NCI-H2196 treated with DMSO at 0.1 percent for 48 hours (cell line): ENCODE measurements at regions not wholly inside any gene's neighbourhood (a gene's known extent, or its start where the extent isn't known, plus 50 kb on each side); places are given as distances from the start of the nearest gene placed in this dataset.
"Not testable (repeated sequence)": the region's sequence is repeated elsewhere in the genome, so short reads cannot be mapped to it uniquely, and the experiment has no call there.

Experiments used
- DNase-seq: peaks from one replicate; lab custom pipeline; 2025; ENCODE audit not compliant: unreplicated experiment; lab: John Stamatoyannopoulos, UW

- DNase-seq = no peak
Measured at GRCh38 chr5:114957384-114957783, 212.3 kb downstream of the TRIM36 start.

GRCh38 chr5:114953565-114953964 lies 216.1 kb downstream of the TRIM36 start:
- DNase-seq = no peak

GRCh38 chr5:114952876-114953275 lies 216.8 kb downstream of the TRIM36 start:
- no peak for DNase-seq

- no peak for DNase-seq
Measured at GRCh38 chr5:114949756-114950155, 220.0 kb downstream of the TRIM36 start.

DNA sequence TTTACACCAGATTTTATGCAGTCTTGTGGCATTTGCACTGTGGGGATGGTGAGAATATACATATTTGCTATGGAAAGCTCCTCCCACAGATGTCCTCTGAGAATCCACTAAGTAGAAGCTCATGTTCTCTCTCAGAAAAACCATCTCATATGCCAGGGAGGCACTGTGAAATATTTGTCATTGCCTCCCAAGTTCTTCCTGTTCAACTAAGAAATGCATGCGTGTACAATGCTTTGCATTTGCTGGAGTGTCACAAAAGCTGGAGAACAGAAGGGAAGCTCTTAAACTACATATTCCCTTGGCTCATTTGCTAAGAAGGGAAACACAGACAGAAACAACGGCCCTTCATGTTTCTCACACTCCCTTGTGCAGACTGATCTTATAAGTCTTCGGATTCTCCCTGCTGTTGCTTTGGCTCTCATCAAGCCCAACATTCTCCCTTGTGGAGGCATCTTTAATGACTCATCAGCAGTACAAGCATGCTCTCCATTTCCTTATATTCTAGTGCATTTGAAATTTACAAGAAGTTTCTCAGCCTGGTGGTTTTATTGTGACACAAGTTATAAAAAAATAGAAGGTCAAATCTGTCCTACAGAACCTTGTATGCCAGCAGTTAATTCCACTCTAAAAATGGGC lies 220.6 kb downstream of the TRIM36 start:
- DNase-seq = no peak

DNA sequence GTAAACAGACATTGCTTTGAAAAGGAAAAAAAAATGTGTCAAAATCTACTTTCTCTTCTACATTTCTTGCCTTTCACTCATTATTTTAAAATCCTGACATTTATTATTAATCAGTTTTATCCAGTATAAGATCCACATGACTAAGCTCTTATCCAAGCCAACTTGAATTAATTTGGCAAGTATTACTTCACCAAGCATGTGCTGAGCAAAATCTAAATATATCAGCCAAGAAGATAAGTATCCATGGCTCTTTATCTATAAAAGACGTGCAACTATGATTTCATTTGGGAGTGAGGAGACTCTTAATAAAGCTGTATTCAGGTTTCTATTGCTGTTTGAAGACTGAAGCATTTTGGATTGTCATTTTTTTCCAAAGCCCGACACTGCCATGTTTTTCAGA lies 221.3 kb downstream of the TRIM36 start:
- DNase-seq = no peak

- no peak for DNase-seq
Measured at GRCh38 chr5:114940709-114941108, 229.0 kb downstream of the TRIM36 start.

DNA sequence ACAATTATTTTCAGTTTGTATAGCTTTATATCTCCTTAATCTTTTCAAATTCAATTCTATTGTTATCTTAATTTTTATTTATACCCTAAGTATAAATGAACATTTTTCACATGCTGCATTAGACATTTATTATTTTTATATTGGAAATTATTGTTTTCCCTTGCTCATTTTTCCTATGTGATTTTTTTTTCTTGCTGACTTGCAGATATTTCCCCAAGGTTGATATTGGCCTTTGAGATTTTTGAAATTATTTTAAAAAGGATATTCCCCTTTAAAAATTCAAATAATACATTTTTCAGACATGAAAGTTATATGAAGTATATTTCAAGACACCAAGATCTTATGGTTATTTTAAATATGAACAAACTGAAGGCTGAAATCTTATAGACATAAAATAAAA lies 234.2 kb downstream of the TRIM36 start:
- no peak for DNase-seq

- DNase-seq = no peak
Measured at GRCh38 chr5:114928644-114929462, 240.9 kb downstream of the TRIM36 start.

DNA sequence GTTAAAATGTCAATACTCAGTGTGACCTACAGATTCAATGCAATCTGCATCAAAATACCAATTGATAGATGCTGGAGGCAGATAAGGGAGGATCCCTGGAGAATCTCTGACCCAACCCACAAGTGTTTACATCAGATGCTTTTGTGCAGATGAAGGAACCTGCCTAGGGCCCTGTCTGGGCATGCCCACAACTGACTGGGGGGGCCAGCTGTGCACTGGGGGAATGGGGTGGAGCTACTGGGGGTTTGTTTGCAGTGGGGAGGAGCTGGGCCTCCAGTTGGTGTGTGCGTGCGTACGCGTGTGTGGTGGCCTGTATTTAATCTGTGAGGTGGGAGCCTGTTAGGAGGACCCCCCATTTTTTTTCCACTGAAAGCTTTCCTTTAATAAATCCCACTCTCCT lies 244.9 kb downstream of the TRIM36 start:
- no peak for DNase-seq

GRCh38 chr5:114912189-114912920 lies 257.4 kb downstream of the TRIM36 start:
- no peak for DNase-seq

DNA sequence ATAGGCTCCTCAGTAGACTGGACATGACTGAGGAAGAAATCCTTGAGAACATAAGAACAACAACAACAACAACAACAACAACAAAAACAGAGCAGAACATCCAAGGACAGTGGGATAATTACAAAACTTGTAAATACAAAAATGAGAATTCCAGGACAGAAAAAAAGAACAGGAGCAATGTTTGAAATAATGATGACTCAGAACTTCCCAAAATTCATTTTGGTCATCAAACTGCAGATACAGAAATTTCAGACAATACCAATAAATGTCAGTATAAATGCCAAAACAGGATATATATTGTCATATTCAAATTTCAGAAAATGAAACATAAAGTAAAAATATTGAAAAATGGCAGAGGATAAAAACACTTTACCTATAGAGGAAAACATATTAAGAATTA lies 259.0 kb downstream of the TRIM36 start:
- DNase-seq = no peak

DNA sequence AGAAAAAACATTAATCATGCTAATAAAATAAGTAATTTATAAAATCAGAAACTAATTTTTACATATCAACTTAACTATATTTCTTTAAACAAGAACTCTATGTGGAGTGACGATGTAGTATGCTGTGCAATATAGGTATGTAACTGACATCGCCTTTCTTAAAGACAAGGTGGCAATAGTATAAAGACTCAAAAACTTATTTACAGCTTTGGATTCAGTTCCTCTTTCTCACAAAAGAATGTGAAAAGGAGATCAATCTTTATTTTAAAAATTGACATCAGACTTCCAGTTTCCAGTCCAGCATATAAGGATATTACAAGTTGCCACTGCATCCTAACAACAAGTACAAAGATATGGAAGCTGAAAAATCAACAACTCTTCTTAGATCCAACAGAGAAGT lies 260.3 kb downstream of the TRIM36 start:
- DNase-seq = no peak

GRCh38 chr5:114903767-114904166 lies 265.9 kb downstream of the TRIM36 start:
- DNase-seq = no peak

DNA sequence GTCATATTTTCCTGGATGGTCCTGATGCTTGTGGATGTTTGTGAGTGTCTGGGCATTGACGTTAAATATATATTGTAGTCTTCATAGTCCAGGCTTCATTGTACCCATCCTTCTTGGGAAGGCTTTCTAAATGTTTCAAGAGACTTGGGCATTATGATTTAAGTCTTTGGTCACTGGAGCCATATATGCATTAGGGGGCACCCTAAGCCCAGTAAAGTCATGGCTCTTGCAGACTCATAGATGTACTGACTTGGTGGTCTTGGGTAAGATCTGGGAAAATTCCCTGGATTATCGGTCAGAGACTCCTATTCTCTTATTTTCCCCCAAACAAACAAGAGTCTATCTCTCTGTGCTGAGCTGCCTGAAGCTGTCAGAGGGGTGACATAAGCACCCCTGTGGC lies 271.1 kb downstream of the TRIM36 start:
- DNase-seq = no peak

DNA sequence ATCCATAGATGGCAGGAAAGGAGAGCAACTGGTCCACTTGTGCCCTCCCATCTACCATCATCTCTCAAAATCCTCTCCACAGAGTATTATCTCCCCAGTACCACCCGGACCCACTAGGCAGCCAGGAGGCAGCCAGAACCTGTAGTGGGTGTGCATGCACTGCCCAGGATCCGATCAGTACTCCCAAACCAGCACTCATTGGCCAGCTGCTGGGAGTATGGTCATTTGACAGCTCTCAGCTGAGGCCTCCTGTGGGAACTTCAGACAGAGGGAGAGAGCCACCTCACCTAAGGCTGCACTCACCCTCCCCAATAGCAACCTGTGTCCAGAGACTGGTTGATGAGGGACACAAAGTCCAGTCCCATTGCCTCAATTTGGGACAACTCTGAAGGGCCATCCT lies 286.0 kb downstream of the TRIM36 start:
- DNase-seq = no peak

DNA sequence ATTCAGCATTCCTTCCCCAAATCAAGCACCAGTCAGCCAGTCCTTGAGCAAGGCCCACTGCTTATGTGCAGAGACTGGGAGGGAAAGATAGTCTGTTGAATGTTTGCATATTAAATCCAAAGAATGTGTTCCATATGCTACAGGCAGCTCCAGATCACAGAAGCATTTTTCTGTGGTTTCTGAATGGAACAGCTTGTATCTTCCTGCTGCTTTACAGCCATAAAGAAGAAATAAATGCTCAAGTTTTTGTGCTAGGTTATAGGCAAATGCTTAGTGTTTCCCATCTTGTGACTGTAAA lies 310.3 kb downstream of the TRIM36 start:
- DNase-seq = no peak

DNA sequence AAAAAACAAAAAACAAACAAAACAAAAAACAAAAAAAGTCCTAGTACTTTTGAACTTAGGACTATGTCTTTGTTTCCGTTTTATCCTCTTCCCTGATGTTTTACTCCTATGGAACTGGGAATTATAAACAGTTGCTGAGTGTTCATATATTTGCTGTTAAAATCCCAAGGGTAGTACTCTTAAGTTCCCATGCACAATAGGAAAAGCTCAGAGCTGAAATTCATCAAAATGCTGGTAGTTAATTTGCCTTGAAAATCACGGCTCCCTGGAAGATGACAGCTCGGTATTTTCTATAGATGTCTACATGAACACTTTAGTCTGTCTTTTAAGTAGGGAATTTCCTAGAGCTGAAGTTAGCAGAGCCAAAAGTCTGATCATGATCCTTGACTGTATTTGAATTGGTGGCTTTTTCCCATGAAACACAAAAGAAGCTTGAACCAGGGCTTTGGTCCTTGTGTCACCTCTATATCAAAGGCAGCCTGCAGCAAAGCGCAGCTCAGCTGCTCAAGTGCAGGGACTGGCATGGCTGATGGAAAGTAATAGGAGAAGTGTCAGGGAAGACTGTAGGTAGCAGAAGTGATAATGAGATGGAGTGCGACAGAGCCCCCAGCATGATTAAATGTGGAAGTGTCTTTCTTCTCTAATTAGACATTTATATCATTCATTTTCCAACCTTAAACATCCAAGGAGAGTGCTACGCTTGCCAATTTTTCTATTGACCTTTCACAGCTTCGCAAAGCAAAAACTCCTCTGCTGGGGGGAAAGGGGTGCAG lies 310.9 kb downstream of the TRIM36 start:
- no peak for DNase-seq

DNA sequence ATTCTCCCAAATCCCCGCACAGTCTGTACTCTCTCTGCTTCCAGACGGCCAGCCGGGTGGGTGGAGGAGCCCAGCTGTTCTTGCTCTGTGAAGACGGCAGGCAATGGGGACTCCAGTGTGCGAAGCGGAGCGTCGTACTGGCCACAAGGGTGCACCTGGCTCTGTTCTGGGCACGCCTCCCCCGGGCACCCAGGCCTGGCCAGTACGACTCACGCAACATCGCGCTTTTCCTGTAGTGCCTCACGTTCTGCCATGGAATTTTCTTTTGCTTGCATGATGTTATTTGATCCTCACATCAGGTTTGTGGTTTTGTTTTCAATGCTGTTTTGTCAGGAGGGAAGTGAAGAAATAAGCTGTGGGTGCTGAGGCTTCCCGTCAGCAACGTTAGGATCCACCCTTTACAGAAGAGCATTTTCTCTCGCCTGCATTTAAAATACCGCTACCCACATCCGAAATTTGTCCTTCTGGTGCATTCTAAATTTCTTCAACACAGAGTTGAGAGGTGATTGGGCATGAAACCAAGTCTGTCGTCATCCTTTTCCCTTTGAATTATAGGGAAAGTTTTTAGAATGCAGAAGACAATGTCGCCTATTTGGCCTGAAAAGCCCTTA lies 311.7 kb downstream of the TRIM36 start:
- no peak for DNase-seq

DNA sequence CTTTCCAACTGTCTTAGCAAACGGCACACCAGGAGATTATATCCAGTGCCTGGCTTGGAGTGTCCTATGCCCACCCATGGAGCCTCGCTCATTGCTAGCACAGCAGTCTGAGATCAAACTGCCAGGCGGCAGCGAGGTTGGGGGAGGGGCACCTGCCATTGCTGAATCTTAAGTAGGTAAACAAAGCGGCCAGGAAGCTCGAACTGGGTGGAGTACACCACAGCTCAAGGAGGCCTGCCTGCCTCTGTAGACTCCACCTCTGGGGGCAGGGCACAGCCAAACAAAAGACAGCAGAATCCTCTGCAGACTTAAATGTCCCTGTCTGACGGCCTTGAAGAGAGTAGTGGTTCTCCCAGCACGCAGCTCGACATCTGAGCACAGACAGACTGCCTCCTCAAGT lies 325.0 kb downstream of the TRIM36 start:
- DNase-seq = not testable (repeated sequence)

- DNase-seq = no peak
Measured at GRCh38 chr5:114839360-114839759, 330.3 kb downstream of the TRIM36 start.
